ENCODE measurements at regions not wholly inside any gene's neighbourhood (a gene's known extent, or its start where the extent isn't known, plus 50 kb on each side); places are given as distances from the start of the nearest gene placed in this dataset.

GRCh38 chr14:86521031-86521730, 991.2 kb downstream of the FLRT2 start (continued):
- TF ChIP-seq CREB1 (CRISPR knock-in tag; IDR thresholded peaks at IDR 0.05; ENCODE audit: low read depth) (no peak), EZH2phosphoT487 (IDR thresholded peaks at IDR 0.05; ENCODE audit: unreplicated experiment) (no peak), ZNF114 (CRISPR knock-in tag; IDR thresholded peaks at IDR 0.05) (no peak)

- ATAC-seq (no peak), DNase-seq (ENCODE audit: low spot score) (no peak)
- H3K79me2 ChIP-seq (replicated peaks; ENCODE audit: insufficient read depth) = no peaks in the 10 kb centered on the region
- no peaks in the 10 kb centered on the region for H4K20me1 ChIP-seq (replicated peaks; ENCODE audit: insufficient read depth)
- H3K4me2 ChIP-seq = no peak overlapping the region
- H3K4me1 ChIP-seq (ENCODE audit: insufficient read depth) = no peaks in the 10 kb centered on the region
- H3K27me3 ChIP-seq (ENCODE audit: insufficient read depth) = no peaks in the 10 kb centered on the region
- no peak overlapping the region for H3K27ac ChIP-seq (ENCODE audit: low read depth)
- H3K36me3 ChIP-seq (ENCODE audit: insufficient read depth) = no peaks in the 10 kb centered on the region
- no peaks in the 10 kb centered on the region for H3K4me1 Mint-ChIP-seq
- TF ChIP-seq EZH2phosphoT487 (IDR thresholded peaks at IDR 0.05; ENCODE audit: unreplicated experiment) (no peak), POLR2AphosphoS5 (IDR thresholded peaks at IDR 0.05; ENCODE audit: low read depth) (no peak), ZNF114 (CRISPR knock-in tag; IDR thresholded peaks at IDR 0.05) (no peak), CREB1 (CRISPR knock-in tag; IDR thresholded peaks at IDR 0.05; ENCODE audit: low read depth) (no peak), NANOG (IDR thresholded peaks at IDR 0.05; ENCODE audit: borderline replicate concordance) (no peak), EZH2 (IDR thresholded peaks at IDR 0.05; ENCODE audit: low read depth, unreplicated experiment) (no peak), ZNF331 (CRISPR knock-in tag; IDR thresholded peaks at IDR 0.05; ENCODE audit: low read depth) (no peak), STAT1 (IDR thresholded peaks at IDR 0.05; ENCODE audit: unreplicated experiment) (no peak), ZNF462 (CRISPR knock-in tag; IDR thresholded peaks at IDR 0.05) (no peak), REST (IDR thresholded peaks at IDR 0.05; ENCODE audit: unreplicated experiment) (no peak), JUNB (IDR thresholded peaks at IDR 0.05; ENCODE audit: unreplicated experiment) (no peak), ETS1 (IDR thresholded peaks at IDR 0.05) (no peak), CTCF (conservative IDR thresholded peaks at IDR 0.05; ENCODE audit: low read depth in 2 of 2) (no peak)
- no peaks in the 10 kb centered on the region for H3K36me3 Mint-ChIP-seq (ENCODE audit: low read depth)
- H3K9me2 ChIP-seq (ENCODE audit: insufficient read depth) = no peaks in the 10 kb centered on the region
- no peak overlapping the region for H2AFZ ChIP-seq
- H3K4me3 ChIP-seq = no peak overlapping the region
- H3K27me3 Mint-ChIP-seq (ENCODE audit: insufficient read depth, low read depth, poor library complexity) = no peaks in the 10 kb centered on the region
- no peaks in the 10 kb centered on the region for H3F3A ChIP-seq (replicated peaks; ENCODE audit: low read depth)
- H3K27ac Mint-ChIP-seq = no peak overlapping the region
- H3K9me3 Mint-ChIP-seq = no peaks in the 10 kb centered on the region
- no peak overlapping the region for H3K4me3 Mint-ChIP-seq
These were observed 988.4 kb downstream of the FLRT2 start for GRCh38 chr14:86518298-86518697.

All from GM23338 (cell line).